SU-DHL-6 (cell line): ENCODE measurements at regions not wholly inside any gene's neighbourhood (a gene's known extent, or its start where the extent isn't known, plus 50 kb on each side); places are given as distances from the start of the nearest gene placed in this dataset.

Experiments used
- H2AFZ ChIP-seq: fragments of 200-600 bp; sonication (generic); 2 replicates; pipeline ENCODE4 v1.6.1; 2014; ENCODE audit warnings: low read depth, mild to moderate bottlenecking, moderate library complexity, mixed read lengths, antibody characterized with exemption, low read length; ENCODE audit not compliant: severe bottlenecking
- H3F3A ChIP-seq: fragments of 200-600 bp; shearing (Covaris generic); 2 replicates; pipeline ENCODE4 v1.6.0; 2016; ENCODE audit warnings: antibody characterized with exemption, mild to moderate bottlenecking; ENCODE audit not compliant: insufficient read depth
- H3K27ac ChIP-seq: fragments of 200-600 bp; sonication (generic); 2 replicates; pipeline ENCODE4 v1.5.1; 2016; ENCODE audit warnings: low read depth, mild to moderate bottlenecking, low read length, moderate library complexity, mixed read lengths
- H3K27me3 ChIP-seq: fragments of 200-600 bp; sonication (generic), shearing (Covaris generic); 2 replicates; pipeline ENCODE4 v1.6.0; 2014; ENCODE audit warnings: mild to moderate bottlenecking, low read length
- H3K36me3 ChIP-seq: fragments of 200-600 bp; sonication (generic); 2 replicates; pipeline ENCODE4 v1.6.1; 2014; ENCODE audit warnings: mild to moderate bottlenecking, low read length, mixed read lengths
- H3K4me2 ChIP-seq: fragments of 300-600, 200-600 bp; shearing (Covaris generic), sonication (generic); 2 replicates; pipeline ENCODE4 v1.6.0; 2014; ENCODE audit warnings: low read length, low read depth, mild to moderate bottlenecking; ENCODE audit not compliant: poor library complexity, severe bottlenecking
- H3K4me3 ChIP-seq: fragments of 200-600 bp; sonication (generic); 2 replicates; pipeline ENCODE4 v1.5.1; 2014; ENCODE audit warnings: antibody characterized with exemption, low read length, mild to moderate bottlenecking, mixed read lengths; ENCODE audit not compliant: insufficient read depth, poor library complexity, severe bottlenecking
- H3K79me2 ChIP-seq: fragments of 200-600 bp; sonication (generic); 2 replicates; pipeline ENCODE4 v1.6.1; 2014; ENCODE audit warnings: mild to moderate bottlenecking, low read length, moderate library complexity; ENCODE audit not compliant: insufficient read depth
- H3K9ac ChIP-seq: fragments of 200-600 bp; sonication (generic); 2 replicates; pipeline ENCODE4 v1.7.0; 2014; ENCODE audit warnings: mild to moderate bottlenecking, low read length
- H3K9me2 ChIP-seq: fragments of 200-600 bp; sonication (generic); replicated peaks from 2 replicates; pipeline ENCODE4 v1.6.1; 2014; ENCODE audit warnings: low read length; ENCODE audit not compliant: insufficient read depth
- H3K9me3 ChIP-seq: fragments of 200-600 bp; sonication (generic); 2 replicates; pipeline ENCODE4 v1.6.1; 2014; ENCODE audit warnings: low read length, mixed read lengths; ENCODE audit not compliant: insufficient read depth
- H4K20me1 ChIP-seq: fragments of 200-600 bp; sonication (generic); 2 replicates; pipeline ENCODE4 v1.6.1; 2014; ENCODE audit warnings: low read depth, mild to moderate bottlenecking, antibody characterized with exemption, low read length, moderate library complexity, mixed read lengths
- CTCF ChIP-seq: fragments of 200-600 bp; sonication (generic); IDR thresholded peaks from one replicate; pipeline ENCODE4 v1.5.1; 2017; ENCODE audit warnings: antibody characterized with exemption, mild to moderate bottlenecking, low read length, moderate library complexity; ENCODE audit not compliant: insufficient read depth, poor library complexity, severe bottlenecking
- EZH2phosphoT487 ChIP-seq: fragments of 200-600 bp; sonication (generic), shearing (Covaris generic); conservative IDR thresholded peaks from 2 replicates; pipeline ENCODE4 v1.6.1; 2018; ENCODE audit warnings: mild to moderate bottlenecking, antibody characterized with exemption, low read length, moderate library complexity, mixed read lengths

- Histone ChIP-seq H3K9me2 (no peaks in the 10 kb centered on the region), H3K27me3 (no peaks in the 10 kb centered on the region), H3K9me3 (no peaks in the 10 kb centered on the region), H3K27ac (no peak overlapping the region), H4K20me1 (no peaks in the 10 kb centered on the region), H3K79me2 (no peaks in the 10 kb centered on the region), H3K4me3 (no peak overlapping the region), H3K9ac (no peak overlapping the region), H3K36me3 (no peaks in the 10 kb centered on the region), H3F3A (no peaks in the 10 kb centered on the region), H3K4me2 (no peak overlapping the region), H2AFZ (no peak overlapping the region)
- TF ChIP-seq EZH2phosphoT487 (no peak), CTCF (no peak)
Measured at GRCh38 chr19:33956941-33957340, 160.3 kb downstream of the KCTD15 start.

- H3K27me3 ChIP-seq = no peaks in the 10 kb centered on the region
- H3K36me3 ChIP-seq = no peaks in the 10 kb centered on the region
- no peaks in the 10 kb centered on the region for H3K9me2 ChIP-seq
- no peak for TF ChIP-seq CTCF
- TF ChIP-seq EZH2phosphoT487 = no peak
- no peaks in the 10 kb centered on the region for H3K9me3 ChIP-seq
- no peak overlapping the region for H2AFZ ChIP-seq
- no peaks in the 10 kb centered on the region for H4K20me1 ChIP-seq
- H3F3A ChIP-seq = no peaks in the 10 kb centered on the region
- H3K9ac ChIP-seq = no peak overlapping the region
- no peak overlapping the region for H3K4me2 ChIP-seq
- H3K27ac ChIP-seq = no peak overlapping the region
- no peak overlapping the region for H3K4me3 ChIP-seq
- H3K79me2 ChIP-seq = no peaks in the 10 kb centered on the region
Measured at GRCh38 chr19:33957804-33958203, 161.1 kb downstream of the KCTD15 start.

- Histone ChIP-seq H3K4me2 (no peak overlapping the region), H3K9me3 (no peaks in the 10 kb centered on the region), H3K4me3 (no peak overlapping the region), H3K9ac (no peak overlapping the region), H4K20me1 (no peaks in the 10 kb centered on the region), H3K36me3 (no peaks in the 10 kb centered on the region), H3K27ac (no peak overlapping the region), H2AFZ (no peak overlapping the region), H3K27me3 (no peaks in the 10 kb centered on the region), H3F3A (no peaks in the 10 kb centered on the region), H3K79me2 (no peaks in the 10 kb centered on the region), H3K9me2 (no peaks in the 10 kb centered on the region)
- no peak for TF ChIP-seq CTCF
- TF ChIP-seq EZH2phosphoT487 = no peak
Measured at GRCh38 chr19:33960566-33960965, 163.9 kb downstream of the KCTD15 start.

- Histone ChIP-seq H4K20me1 (no peaks in the 10 kb centered on the region), H3F3A (no peaks in the 10 kb centered on the region), H2AFZ (no peak overlapping the region), H3K27ac (no peak overlapping the region), H3K4me3 (no peak overlapping the region), H3K4me2 (no peak overlapping the region), H3K79me2 (no peaks in the 10 kb centered on the region), H3K9ac (no peak overlapping the region), H3K27me3 (no peaks in the 10 kb centered on the region), H3K9me3 (no peaks in the 10 kb centered on the region), H3K36me3 (no peaks in the 10 kb centered on the region), H3K9me2 (no peaks in the 10 kb centered on the region)
- no peak for TF ChIP-seq EZH2phosphoT487
- TF ChIP-seq CTCF = no peak
Measured at GRCh38 chr19:33962161-33962560, 165.5 kb downstream of the KCTD15 start.
